ENCODE measurements at regions not wholly inside any gene's neighbourhood (a gene's known extent, or its start where the extent isn't known, plus 50 kb on each side); places are given as distances from the start of the nearest gene placed in this dataset.
"Not testable (repeated sequence)": the region's sequence is repeated elsewhere in the genome, so short reads cannot be mapped to it uniquely, and the experiment has no call there.

DNA sequence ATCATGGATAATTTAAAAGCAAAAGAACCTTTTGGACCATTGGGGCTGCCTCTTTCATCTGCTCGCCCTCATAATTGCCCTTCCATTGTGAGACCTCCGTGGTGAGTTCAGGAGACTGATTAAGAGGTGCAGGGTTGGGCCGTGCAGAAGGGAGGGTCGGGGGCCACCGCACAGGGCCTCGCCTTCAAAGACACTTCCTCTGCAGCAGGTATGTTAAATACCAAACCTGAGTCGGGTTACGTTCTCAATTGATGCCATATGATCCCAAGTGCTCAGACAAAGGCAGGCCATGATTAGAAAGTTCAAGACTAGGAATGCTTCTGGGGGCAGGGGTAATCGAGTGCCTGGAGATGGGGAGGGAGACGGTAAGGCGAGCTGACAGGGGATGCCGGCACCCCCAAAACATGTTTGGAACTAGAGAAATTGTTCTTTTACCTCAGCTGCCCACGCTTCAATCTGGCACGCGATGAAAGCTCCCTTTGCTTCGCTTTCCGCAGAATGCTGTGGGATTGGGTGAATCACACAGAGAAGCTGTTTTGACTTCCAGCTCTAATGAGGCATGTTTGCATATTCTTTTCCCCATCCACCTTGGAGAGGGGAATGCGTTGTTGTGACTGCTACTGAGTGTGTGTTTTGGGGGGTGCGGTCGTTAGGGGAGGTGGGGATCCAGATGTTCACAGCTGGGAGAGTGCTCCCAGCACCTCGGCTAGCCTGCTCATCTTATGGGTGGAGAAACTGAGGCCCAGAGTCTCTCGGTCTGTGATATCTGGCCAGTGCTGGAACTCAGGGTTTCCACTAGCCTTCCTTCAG, 309.1 kb downstream of the MYCN start:
- no peak for DNase-seq

DNA sequence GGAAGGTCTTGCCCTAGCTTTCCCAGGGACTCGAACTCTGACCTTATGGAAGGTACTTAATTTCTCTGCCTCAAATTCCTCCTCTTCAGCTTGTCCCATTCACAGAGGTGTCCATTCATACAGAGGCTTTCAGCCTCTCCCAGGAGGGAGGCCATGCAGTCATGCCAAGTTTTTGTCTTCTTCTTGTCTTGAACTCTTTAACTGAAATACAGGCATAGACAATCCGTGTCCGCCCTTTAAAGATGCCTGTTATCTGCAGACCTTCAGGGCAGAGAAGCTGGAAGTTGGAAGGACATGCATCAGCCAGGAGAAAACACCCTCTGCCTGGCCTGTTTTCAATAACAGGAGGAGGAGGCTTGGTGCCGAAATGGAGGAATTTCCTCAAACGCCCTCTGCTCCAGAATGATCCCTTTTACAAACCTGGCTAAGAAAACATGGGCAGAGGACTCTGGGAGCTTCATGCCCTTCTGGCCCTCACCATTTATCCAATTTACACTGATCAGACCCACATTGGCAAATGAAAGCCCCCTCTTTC, 308.3 kb downstream of the MYCN start:
- no peak for DNase-seq

DNA sequence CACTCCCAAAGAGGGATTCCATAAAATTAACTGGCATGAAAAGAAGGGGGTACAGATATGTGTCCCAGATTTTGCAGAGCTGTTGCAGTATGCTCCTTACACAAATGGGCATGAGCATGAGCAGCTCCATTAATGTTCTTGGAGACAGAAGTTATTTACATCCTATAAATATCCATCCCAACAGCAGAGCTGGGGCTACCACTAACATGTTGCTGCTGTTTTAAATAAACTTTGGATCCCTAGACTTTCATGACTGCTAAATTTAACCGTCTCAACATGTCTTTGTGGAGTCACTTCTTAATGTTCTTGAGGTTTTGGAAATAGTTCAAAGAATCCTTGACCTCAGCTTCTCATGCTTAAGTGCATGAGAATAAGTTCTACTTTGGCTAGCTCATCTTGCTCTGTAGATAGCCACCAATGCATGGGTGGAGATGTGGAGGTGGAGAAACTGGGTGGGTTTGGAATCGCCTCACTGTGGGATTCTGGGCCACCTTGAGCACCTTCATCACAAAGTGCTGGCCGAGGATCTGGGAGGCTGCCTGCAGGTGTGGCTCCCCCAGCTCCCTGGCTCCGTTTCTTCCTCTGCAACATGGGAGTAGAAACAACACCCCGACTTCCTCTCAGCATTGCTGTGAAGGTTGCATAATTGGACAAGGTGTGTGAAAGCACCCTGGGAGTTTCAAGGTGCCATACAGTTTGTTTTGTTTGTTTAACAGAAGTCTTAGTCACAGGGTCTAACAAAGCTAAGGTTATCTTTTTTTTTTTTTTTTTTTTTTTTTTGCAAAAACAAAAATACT, 307.2 kb downstream of the MYCN start:
- no peak for DNase-seq

DNA sequence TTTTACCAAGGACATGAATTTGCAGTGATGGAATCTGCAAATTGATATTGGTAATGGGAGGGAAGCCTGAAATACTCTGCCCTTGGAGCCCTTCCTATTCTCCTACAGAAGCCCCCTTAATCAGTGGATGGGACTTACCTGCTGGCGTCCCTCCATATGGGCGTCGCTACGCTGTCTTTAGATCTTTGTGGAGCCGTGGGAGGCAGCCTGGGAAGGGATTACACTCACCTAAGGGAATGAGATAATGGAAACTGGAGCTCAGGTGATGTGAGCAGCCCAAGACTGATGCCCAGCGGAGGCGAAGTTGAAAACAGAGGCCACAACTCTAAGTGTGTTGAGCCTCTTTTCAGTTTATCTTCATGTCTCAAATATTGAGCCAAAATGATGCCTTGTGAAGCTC, 306.6 kb downstream of the MYCN start:
- no peak for DNase-seq

DNA sequence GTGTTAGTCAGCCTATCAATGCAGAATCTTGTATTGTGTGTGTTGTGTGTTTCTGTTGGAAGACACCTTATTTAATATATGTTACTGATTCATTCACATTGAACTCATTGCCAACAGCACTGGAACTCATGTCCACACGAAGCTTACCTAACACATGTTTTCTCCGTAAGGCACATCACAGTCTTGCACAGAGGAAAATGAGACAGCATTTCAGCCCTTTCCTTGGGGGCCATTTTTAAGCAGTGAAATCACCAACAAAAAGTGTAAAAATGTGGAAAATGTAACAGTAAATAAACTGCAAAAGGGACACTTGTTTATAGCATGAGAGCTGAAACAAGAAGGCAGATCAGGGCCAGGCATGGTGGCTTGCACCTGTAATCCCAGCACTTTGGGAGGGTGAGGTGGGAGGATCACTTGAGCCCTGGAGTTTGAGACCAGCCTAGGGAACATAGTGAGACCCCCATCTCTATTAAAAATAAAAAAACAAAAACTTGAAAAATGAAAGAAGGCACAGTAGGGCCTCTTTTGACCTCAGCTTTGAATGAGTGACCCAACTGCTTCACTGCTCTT, 306.0 kb downstream of the MYCN start:
- no peak for DNase-seq

DNA sequence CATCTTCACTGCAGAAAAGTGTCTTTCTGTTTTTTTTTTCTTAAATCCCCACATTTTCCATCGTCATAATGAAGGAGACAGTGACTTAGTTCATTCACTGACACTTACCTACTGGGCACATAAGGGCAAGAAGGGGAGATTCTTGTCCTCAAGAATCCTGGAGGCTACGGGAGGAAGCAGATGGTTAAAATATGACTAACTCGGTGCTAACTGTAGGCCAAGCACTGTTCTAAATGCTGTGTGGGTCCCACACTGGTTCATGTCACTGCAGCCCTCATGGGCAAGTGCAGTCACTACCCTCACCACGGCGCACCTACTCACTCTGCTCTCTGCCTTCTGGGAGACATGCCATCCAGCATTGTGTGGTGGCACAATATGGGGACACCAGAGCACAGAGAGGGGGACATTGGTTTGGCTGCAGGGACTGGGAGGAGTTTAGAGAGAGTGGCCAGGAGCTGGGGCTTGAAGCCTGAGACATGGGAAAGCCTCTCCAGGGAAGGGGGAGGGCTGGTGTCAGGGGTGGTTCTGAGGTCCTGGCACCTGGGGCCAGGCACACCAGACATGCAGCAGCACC, 305.2 kb downstream of the MYCN start:
- no peak for DNase-seq

DNA sequence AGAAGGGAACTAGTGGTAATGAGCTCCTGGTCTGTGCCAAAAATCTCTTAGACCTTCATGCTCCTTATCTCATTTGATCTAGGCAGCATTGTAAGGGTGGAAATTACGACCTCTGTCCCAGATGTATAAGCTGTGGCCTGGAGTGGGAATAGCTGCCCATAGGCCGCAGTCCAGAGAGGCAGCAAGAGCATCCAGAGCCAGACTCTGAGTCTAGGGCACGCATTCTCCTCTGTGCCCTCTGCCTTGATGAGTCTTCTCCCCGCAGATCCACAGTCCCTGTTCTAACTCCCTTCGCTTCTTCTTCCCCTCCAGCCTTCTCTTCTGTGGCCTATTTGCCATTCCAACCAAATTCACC, 304.6 kb downstream of the MYCN start:
- DNase-seq = no peak

DNA sequence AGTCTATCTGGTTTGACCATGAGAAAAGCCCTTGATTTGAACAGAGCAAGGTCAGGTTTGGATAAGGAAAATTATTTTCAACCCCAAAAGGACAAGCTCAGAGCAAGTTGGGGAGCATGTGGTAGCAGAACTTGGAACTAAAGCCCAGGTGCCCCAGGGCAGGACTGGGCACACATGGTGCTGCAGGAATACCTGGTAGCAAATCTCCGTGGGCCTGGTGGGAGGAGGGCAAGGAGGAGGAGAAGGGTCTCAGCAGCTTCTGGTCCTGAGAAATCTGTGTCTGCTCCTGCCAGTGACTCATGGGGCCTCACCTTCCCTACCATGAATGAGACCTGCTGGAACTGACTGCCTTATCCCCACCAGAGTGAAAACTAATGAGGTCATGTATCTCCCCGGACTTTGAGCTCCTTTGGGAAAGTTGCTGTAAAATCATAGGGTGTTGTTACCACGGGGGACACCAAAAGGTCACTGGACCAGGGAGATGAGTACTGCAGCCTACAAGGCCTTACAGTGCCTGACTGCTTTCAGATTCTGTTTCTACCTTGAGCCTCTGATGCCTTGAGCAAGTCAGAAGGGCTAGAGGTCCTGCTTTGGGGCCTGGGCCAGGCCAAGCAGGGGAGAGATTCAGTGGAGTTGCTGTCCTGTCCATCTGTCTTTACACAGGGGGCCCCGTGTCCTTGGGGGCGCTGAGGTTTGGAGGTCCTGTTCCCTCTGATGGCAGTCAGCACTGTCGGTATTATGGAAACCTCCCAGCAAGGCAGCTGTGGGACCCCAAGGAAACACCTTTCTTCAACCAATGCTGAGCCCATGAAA, 304.0 kb downstream of the MYCN start:
- DNase-seq = no peak

DNA sequence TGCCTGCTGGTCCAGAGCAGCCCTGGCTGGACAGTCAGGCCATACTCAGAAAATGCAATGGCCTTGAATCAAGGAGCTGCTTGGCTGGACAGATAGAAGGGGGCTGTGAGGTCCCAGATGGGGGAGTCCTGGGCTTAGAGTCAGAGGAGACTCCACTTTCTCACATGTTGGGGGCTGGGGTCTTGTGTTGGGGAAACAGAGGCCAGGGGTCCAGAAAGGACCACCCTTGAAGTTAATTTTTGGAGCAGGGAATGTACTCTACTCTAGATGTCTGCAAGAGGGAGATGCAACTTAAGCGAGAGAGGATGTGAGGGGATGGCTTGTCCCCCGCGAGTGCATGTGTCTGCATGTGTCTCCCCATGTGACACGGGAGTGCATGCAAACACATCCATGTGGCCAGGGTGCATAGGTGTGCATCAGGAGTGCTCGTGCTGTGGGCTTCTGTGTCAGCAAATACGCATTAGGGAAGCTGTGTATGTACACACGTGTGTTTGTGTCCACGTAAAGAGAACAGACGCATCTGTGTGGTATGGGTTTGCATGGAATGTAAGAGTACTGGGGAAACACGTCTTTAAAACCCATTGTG, 303.2 kb downstream of the MYCN start:
- DNase-seq = no peak

DNA sequence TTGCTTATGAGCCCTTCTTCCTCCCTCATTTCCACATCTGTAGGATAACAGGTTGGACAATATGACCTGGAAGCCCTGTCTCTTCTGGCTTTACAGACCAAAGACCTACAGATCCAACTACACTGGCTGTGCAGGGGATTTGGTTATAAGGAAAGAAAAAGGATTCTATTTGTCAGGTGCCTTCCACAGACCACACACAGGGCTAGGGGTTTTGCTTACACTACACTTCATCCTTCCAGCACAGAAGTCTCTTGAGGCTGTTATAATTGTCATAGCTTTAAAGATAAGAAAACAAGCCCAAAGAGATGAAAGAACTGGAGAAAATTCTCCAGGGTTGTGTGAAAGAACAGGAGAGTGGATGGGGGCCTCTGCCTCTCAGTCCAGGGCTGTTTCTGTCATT, 302.6 kb downstream of the MYCN start:
- DNase-seq = no peak

DNA sequence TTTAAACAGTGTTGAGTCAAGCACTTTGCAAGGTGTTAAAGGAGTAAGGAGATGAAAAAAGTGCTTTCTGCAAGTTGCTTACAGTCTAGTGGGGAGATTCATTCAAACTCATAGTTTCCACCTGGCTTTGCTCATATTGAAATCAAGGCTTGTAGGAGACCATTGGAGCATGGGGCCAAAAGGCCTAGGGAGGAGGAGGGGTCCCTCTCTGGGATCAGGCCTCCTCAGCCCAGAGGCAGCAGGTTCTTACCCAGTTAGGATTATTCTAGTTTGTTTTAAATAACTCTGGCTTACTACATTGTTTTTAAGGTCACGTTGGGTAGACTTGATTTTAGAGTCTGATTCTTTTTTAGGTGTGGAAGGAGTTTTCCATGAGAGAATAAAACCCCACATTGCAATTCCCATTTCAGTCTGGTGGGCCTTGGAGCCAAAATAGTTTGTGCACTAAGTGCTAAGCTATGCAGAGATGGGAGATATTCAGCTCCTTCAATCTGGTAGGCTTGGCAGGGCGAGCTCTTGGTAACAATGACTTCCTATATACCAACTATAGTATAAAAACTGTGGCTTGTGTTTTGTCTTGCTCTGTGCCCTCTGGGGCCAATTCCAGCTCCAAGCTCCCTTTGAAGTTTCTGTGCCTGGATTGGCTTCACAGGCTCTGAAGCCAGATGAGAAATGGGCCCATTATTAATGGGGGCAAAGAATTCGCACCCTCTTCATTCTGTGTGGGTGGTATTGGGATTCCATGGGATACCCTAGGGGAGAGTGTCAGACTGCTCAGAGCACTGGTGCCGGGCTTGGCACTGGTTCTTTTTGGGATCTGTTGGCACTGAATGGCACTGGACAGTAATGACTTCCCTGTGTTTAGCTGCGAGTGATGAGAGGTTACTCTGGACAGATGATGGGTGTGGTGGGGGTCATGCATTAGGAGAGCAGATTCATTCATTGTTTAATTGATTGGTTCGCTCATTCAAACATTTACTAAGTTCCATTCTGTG, 301.1 kb downstream of the MYCN start:
- DNase-seq = no peak

DNA sequence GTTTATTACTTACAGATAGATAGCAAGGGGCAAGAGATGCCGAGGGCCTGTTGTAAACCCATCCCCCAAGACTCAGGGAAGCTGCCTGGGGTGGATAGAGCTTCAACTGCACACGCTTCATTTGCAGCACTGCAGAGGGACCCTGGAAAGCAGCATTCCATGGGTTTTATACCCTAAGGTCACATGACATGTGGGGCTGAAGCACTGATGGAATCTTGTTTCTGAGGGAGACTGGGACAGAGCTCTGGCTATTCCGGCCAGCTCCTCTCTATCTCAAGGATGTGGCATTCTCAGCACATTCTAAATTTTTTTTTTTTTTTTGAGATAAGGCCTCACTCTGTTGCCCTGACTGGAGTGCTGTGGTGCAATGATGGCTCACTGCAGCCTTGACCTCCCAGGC, 300.1 kb downstream of the MYCN start:
- DNase-seq = no peak

DNA sequence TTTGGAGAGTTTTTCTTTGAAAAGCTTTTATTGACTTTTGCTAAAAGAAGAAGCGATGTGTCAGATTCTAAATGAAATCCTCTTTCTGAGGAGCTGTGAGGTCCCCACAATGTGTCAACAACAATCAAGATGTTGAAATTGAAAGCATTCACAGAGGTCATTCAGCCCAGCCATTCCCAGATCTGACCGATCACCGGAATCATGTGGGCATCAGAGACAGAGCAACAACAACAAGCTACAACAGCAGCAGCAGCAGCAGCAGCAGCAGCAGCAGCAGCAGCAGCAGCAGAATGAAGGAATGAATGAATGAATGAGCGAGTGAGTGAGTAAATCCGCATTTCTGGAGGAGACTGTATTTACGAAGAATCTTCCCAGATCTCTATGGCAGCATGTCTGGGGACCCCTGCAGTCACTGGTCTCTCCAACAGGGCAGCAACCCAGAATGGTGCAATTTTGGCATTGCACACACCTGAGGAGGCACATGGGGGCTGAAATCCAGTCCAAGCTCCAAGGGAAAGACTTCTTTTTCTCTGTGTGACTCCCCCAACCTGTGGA, 299.0 kb downstream of the MYCN start:
- DNase-seq = no peak

DNA sequence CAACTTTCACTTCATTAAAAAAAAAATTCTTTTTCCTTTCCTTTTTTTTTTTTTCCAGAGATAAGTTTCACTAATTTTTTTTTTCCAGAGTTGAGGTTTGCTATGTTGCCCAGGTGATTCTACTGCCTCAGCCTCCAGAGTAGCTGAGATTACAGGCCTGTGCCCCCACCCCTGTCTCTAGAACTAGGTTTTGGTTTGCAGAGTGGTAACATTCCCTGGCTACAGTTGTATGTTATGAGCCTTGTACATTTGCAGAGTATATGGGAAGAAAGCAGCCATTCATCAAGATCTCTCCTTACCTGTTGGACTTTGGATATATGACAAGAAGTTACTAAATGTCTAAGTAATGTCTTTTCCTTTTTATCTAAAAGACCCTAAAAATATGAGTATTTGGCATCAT, 298.4 kb downstream of the MYCN start:
- no peak for DNase-seq

DNA sequence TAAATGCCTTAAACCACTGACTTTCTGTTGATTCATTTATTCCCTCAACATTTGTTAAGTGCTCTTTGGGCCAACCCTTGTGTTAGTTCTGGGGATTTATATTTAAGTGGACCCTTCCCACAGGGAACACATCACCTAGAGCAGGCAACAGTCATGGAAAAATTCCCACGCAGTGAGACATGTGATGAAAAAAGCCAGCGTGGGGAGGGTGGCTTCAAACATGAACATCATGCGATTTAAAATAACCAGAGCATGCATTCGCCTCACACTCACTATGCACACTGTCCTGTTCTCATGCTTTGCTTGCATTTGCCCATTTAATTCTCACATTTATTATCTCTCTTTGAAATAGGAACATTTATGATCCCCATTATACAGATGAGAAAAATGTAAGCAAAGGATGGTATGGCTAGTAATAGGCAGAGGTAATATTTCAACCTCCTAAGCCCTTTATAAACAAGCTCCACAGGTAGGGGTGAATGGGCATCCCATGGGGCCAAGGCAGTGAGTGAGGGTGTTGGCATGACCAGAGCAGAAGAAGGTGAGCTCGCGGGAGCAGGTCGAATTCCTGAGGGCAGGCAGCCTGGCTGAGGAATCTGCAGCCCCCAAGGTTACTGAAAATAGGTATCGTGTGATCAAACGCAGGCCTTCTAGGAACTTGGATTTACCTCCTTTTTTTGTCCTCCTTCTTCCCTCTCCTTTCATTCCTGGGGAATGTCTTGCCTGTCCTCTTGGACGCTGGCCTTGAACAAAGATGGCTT, 297.8 kb downstream of the MYCN start:
- DNase-seq = no peak

DNA sequence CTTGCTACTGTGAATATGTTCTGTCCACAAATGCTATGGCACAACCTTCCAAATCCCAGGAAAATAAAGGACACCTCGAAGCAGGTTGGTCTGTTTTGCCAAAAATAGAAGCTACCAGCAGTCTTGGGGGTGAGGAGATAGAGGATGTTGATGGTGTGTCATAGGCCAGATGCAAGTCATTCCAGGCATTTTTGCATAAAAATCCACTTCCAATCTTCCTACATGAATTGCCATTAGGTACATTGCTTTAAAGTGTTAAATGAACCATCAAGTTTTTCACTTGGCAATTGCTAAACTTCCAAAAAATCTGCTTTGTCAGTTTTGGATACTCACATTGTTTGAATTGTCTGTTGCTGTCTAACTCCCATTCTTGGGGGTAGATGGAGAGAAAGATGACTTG, 295.4 kb downstream of the MYCN start:
- no peak for DNase-seq

DNA sequence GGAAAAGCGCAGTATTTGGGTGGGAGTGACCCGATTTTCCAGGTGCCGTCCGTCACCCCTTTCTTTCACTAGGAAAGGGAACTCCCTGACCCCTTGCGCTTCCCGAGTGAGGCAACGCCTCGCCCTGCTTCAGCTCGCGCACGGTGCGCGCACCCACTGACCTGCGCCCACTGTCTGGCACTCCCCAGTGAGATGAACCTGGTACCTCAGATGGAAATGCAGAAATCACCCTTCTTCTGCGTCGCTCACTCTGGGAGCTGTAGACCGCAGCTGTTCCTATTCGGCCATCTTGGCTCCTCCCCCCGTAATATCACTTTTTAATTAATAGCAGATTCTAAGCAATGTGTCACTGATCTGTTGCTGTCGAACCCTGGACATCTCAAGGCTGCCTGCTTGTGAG, 294.9 kb downstream of the MYCN start:
- not testable (repeated sequence) for DNase-seq

DNA sequence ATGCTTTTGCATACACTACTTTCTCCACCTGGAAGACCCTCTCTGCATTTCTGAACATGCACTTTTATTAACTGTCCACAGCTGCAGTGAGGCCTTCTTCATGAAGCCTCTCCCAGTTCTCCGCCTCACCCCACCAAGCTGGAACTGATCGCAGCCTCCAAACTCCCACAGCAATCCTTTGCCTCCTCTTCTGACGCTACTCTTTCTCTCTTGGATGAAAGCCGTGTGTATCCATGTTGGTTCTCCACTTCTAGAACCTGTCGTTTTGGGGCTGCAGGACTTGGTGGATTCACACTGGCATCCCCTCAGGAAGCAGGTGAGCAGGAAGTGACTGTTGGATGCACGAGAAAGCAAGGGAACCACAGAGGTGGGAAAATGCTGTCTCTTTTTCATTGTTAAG, 288.6 kb downstream of the MYCN start:
- no peak for DNase-seq

DNA sequence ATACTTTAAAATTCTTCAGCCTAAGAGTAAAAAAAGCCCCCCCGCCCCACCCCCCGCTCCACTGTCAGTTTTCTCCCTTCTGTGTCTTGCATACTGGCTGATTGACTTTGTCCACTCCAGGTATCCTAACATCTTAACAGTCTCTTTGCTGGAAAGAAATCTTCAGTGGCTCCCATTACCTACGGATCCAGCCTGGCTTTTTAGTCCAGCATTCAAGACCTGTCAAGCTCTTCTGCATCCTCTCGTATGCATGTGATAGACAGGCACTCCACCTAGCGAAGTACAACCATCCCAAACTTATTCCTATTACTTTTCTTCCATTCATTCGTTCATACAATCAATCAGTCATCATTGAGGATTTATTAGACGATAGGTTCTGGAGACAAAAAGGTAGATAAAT, 288.1 kb downstream of the MYCN start:
- no peak for DNase-seq

Measured in NCI-H2171 treated with DMSO at 0.1 percent for 48 hours (cell line).